ENCODE measurements at regions not wholly inside any gene's neighbourhood (a gene's known extent, or its start where the extent isn't known, plus 50 kb on each side); places are given as distances from the start of the nearest gene placed in this dataset.

DNA sequence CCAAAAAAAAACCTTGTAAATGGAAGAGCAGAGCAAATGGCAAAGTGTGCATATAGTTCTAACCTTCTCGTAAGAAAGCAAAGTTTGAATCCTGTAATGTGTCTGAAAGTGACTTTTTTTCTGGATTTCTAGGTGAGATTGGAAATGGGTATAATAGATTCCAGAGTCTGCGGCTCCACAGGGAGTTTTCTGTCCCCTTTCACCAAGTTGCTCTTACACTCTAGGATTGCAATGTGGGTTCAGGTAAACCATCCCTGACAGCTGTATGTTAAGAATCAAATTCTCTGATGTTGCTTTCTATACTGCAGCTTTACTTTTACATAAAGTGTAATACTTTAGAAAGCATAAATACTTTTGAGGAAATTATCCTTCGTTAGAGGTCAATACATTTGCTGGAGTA lies 260.1 kb downstream of the PRL start:
- DNase-seq (ENCODE audit: low read depth in 4 of 4, low spot score in 3 of 4) = no peak

DNA sequence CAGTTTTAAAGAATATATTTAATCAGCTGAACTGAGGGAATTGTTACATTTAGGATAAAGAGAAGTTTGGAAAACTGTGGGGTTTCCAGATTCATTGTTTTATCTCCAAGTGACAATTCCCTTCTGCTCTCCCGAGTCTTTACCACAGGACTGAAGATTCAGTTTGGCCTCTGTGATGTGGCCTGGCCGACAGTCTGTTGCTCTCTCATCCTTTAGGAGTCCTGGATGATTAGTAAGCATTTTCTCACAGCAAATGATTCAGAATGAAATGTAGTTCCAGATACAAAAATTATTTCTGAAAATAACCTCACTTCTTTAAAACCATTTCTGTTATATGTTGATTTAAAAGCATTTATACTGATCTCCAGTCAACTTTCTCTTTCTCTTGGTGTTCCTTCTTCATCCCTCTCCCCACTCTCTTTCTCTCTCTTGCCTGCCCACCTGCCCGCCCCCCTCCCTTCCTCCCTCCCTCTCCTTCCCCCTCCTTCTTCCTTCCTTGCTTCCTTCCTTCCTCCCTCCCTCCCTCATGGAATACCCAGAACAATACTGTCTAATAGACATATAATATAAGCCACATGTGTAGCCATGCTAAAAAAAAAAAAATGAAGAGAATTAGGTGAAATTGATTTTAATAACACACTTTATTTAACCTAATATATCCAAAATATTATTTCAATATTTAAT lies 254.9 kb downstream of the PRL start:
- no peak for DNase-seq (ENCODE audit: low read depth in 4 of 4, low spot score in 3 of 4)

GRCh38 chr6:22042706-22043105 lies 254.1 kb downstream of the PRL start:
- no peak for DNase-seq (ENCODE audit: low read depth in 4 of 4, low spot score in 3 of 4)

DNA sequence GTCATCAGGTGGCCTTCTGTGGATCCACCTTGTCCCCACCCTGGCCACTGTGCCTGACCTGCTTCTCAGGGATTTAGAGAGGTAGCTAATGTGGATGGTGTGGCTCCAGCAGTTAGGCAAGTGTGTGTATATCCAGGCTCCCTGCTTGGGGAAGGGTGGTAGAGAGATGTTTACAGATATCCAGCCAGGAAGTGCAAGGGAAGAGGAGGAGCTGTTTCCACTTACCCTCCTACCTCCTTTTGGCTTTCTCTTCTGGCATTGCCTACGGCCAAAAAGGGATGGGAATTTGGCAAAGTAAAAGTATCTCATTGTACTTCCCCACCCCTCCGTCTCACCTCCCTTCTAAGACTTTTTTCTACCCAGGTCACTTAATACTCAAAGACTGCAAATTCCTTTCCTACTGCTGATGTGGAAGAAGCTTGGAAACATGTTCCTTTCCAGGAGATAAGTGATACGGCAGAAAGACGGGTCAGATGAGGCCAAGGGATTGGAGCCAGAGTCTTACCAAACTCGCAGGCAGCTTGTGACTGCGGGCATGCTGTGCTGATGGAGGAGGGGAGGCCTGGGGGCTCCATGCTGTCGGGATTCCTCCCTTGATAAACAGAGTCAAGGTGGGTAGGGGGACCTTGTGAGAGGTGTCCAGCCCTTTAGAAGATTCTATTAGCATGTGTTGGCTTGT lies 253.4 kb downstream of the PRL start:
- DNase-seq (ENCODE audit: low read depth in 4 of 4, low spot score in 3 of 4) = no peak

DNA sequence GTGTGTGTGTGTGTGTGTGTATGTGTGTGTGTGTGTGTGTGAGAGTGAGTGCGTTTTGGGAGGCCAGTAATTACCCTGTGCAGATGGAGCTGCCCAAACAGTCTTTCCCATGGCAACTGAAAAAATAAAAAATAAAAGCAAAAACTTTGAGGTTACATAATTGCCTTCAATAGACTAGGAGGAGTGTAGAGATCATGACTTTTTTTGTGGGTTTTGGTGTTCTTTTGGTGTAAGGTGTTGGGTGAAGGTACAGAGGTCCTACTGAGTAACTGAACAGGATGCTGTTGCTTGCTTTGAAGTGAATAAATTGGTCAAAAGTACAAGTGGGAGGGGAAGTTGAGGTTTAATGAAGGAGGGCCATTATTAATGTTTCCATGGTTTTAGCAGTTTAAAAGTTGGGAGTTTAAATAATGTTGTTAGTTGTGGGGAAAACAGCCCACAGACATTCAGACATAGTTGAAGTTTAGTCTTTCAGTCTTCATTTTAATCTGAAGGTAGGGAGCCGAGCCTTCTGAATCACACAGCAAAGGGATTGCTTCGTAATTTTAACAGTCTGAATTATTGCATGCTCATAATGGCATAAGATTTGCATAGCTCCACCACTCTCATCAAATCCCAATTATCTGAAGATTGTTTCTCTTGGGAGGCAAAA lies 251.4 kb downstream of the PRL start:
- DNase-seq (ENCODE audit: low read depth in 4 of 4, low spot score in 3 of 4) = no peak

DNA sequence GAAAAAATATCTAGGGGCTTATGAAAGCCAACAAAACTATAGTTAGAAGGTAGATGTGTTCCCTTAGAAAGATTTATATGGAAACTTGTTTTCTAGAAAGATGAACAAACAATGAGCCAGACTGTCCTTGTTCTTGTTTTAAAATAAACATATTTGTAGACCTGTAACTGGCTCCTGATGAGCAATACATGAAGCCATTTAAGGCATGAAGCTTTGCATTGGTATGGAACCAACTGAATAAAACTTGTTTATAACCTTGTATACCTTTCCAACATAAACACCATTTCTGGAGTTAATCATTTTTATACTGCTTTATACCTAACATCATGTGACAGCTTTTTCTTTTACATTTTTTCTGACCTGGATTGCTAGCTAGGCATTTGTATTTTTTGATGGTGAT lies 247.8 kb downstream of the PRL start:
- no peak for DNase-seq (ENCODE audit: low read depth in 4 of 4, low spot score in 3 of 4)

- no peak for DNase-seq (ENCODE audit: low read depth in 4 of 4, low spot score in 3 of 4)
These were observed 243.3 kb downstream of the PRL start for GRCh38 chr6:22053391-22053997.

DNA sequence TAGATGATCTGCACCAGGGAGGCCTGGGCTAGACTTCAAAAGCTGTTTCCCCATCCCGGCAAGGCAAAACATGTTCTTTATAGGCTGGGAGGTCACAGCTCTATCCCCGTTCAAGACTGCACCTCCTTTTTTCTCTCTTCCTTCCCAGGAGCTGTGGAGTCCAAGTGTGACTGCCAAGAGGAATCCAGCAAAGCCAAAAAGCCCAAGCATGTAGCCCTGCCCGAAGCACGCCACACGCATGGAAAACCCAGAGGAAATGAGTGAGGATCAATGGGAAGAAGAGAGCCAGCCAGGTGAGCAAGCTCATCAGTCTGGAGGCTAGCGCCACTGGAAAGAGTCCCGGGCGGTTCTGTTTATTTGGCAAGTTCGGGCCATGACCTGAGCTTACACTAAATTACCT lies 240.4 kb downstream of the PRL start:
- no peak for DNase-seq (ENCODE audit: low read depth in 4 of 4, low spot score in 3 of 4)

DNA sequence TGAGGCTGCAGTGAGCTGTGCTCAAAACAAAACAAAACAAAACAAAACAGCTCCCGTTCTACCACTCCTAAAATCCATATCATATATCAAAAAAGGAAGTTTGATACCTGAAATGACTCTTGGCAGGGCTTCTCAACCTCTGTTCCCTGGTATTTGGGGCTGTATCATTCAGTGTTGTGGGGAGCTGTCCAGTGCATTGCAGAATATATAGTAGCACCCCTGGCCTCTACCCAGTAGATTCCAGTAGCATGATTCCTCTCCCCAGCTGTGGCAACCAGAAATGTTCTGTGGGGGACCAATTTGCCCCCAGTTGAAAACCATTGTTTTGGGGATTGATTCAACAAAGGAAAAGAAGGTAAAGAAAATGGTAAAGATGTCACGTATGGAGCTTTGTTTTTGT lies 238.9 kb downstream of the PRL start:
- no peak for DNase-seq (ENCODE audit: low read depth in 4 of 4, low spot score in 3 of 4)

DNA sequence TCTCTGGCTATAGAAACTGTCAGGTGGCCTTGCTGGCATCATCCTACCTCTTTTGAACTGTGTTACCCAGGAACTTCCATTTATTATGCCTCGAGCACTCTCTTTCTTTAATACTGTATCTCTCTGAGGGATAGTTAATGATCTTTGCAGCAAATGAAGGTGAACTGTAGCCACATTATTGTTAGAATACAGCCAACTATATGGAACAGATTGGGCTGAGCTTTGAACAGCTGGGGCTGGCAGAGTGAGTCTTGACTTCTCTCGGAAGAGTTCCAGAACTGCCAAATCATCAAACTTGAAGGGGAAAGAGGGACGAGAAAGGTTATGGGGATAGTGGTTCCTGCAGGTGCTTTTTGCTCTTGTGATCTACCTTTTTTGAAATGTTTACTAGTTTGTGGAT lies 237.7 kb downstream of the PRL start:
- DNase-seq (ENCODE audit: low read depth in 4 of 4, low spot score in 3 of 4) = no peak

- no peak for DNase-seq (ENCODE audit: low read depth in 4 of 4, low spot score in 3 of 4)
These were observed 236.9 kb downstream of the PRL start for GRCh38 chr6:22059946-22060345.

DNA sequence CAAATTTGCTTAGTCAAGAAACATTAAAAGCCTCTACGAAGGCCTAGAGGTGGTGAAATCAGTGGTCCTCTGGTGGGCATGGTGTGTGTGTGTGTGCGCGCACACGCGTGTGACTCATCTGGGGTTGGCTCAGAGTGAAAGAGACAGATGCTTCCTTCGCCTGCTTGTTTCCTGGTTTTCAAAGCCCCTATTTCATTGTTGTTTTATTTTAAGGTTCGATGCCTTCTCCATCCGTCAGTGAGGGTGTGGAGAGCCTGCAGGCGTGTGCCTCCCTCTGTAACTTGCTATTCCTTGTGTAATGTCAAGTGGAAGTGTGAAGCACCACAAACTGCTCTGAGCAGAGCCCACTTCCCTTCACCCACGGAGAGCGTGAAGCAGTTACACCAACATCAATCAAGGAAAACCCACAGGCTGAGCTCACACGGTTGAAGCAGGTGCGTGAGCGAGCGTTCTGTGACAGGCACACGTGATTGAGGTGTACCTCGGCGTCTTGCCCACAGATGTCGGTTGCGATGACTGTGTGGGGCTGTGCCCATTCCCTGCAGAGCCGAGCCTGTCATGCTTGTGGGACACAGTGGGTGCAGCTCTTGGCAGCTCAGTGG lies 233.9 kb downstream of the PRL start:
- no peak for DNase-seq (ENCODE audit: low read depth in 4 of 4, low spot score in 3 of 4)

GRCh38 chr6:22064558-22064957 lies 232.3 kb downstream of the PRL start:
- DNase-seq (ENCODE audit: low read depth in 4 of 4, low spot score in 3 of 4) = no peak

DNA sequence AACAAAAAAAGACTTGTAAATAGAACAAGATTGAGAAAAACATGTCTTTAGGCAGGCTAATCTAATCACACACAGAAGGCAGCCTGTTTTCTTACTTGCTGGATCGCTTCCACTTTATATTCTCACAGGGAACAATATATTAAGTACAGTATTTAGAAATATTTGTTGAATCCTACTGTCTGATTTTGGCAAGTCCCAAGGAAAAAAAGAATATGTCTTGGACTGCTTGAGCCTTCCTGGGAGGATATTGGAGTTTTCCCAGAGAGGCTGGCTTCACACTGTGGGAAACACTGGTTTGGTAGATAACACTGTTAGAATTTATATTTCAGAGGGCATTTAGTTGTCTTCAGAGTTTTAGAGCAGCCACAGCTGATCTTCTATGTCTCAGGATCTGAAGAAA lies 229.7 kb downstream of the PRL start:
- no peak for DNase-seq (ENCODE audit: low read depth in 4 of 4, low spot score in 3 of 4)

GRCh38 chr6:22067671-22068070 lies 229.2 kb downstream of the PRL start:
- DNase-seq (ENCODE audit: low read depth in 4 of 4, low spot score in 3 of 4) = no peak

DNA sequence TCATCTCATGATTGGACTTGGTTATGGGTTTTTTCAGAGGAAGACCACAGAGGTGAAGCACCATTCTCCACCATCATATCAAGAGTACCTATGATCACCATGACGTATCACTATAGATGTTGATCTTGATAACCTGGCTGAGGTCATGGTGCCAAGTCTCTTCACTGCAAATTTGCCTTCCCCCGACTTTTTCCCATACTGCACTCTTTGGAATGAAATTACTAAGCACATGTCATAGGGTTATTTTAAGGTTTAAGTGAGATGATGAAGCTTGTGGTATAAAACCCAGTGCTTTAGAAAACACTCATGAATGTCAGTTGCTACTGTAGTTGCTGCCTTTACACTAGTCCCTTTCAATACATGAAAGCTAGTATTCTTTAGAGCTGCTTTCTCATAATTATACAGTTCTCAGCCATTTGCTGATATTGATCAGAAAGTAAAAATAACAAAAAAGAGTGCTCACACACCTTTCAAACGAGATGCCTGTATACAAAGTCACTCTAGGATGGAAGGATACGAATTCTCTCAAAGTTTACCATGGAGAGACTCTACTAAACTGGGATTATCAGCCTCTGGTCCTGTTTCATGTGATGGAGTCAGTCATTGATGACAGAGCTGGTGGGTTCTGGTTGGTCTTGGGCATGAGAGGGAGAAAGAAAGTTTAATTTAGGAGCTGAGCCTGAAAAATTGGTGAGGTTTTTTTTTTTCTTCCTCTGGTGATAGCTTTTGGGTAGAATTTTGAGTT lies 228.1 kb downstream of the PRL start:
- DNase-seq (ENCODE audit: low read depth in 4 of 4, low spot score in 3 of 4) = no peak

- peak in 1 of 4 donors; percentile 42 for DNase-seq (ENCODE audit: low read depth in 4 of 4, low spot score in 3 of 4)
These were observed 227.5 kb downstream of the PRL start for GRCh38 chr6:22069306-22069800.

DNA sequence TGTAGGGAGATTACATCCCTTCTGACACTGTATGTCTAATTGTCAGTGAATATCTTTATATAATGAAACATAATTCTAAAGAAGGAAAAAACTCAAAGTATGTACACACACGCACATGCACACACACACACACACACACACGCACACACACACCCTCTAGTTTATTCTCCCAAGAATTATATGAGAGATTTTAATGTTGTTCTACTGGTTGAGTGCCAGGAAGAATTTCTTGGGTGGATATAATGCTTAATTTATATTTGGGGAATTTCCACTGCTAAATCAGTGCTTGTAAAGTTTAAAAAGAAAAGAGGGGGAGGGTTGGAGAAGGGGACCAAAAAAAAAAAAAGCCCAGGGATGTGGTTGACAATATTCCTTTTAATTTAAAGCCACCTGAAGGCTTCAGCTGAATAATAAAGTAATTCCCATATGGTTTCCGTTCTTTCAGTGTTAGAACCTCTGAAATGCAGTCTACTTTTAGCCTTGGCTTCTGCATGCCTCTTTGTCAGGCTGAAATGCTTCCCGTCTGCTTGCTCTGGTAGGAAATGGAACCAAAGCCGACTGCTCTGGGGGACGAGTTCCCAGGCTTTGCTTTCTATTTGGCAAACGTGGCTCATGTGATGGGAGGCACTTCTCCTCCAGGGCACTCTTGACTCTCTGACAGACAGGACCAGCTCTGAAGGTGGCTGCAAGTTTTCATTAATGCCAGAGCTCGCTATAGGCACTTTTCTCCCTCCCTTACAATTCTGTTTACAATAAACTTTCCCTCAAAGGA lies 225.4 kb downstream of the PRL start:
- DNase-seq (ENCODE audit: low read depth in 4 of 4, low spot score in 3 of 4) = peak in 2 of 4 donors; percentile 67 to 68

GRCh38 chr6:22072949-22073348 lies 223.9 kb downstream of the PRL start:
- DNase-seq (ENCODE audit: low read depth in 4 of 4, low spot score in 3 of 4) = no peak

Data from right renal pelvis (tissue), 4 donors.